Esophagus muscularis mucosa (tissue), 4 donors: ENCODE measurements at regions not wholly inside any gene's neighbourhood (a gene's known extent, or its start where the extent isn't known, plus 50 kb on each side); places are given as distances from the start of the nearest gene placed in this dataset.

Experiments
- DNase-seq: peaks from one replicate; pipeline ENCODE4 v3.0.0-alpha.2; 2017; ENCODE audit errors: extremely low spot score
- H3K27ac ChIP-seq, 4 donors: fragments of 200-600 bp; sonication (generic); replicated peaks in 1 of 4; 1 replicate in 3 of 4; 2 replicates in 1 of 4; pipeline ENCODE4 v1.5.1; 2016 to 2019; ENCODE audit warnings: mild to moderate bottlenecking in 1 of 4
- H3K27me3 ChIP-seq, 4 donors: fragments of 200-600 bp; sonication (generic); one replicate each; pipeline versions ENCODE4 v1.5.1 to v1.6.0; 2016 to 2019
- H3K36me3 ChIP-seq, 4 donors: fragments of 200-600 bp; sonication (generic); one replicate each; pipeline ENCODE4 v1.5.1; 2016 to 2019
- H3K4me1 ChIP-seq, 4 donors: fragments of 200-600 bp; sonication (generic); one replicate each; pipeline ENCODE4 v1.5.1; 2016 to 2019
- H3K4me3 ChIP-seq, 4 donors: fragments of 200-600 bp; sonication (generic); 1 replicate in 2 of 4; 2 replicates in 2 of 4; pipeline ENCODE4 v1.5.1; 2016 to 2019; ENCODE audit warnings: mild to moderate bottlenecking in 4 of 4, moderate library complexity in 1 of 4
- H3K9me3 ChIP-seq, 4 donors: fragments of 200-600 bp; sonication (generic); 1 replicate in 3 of 4; 2 replicates in 1 of 4; pipeline ENCODE4 v1.5.1; 2016 to 2019
- CTCF ChIP-seq, 3 experiments: fragments of 200-600 bp in 2 of 3; fragments of 450-650 bp in 1 of 3; sonication (generic) in 2 of 3; IDR thresholded peaks; one replicate each; pipeline ENCODE4 v1.5.1; 2017 to 2019; ENCODE audit warnings: antibody characterized with exemption in 3 of 3, mild to moderate bottlenecking in 2 of 3, moderate library complexity in 1 of 3
- EP300 ChIP-seq: sonication (generic); formaldehyde crosslinking; IDR thresholded peaks from one replicate; pipeline ENCODE4 v1.6.1; 2017; ENCODE audit warnings: antibody characterized with exemption
- POLR2A ChIP-seq: fragments of 450-650 bp; IDR thresholded peaks from one replicate; pipeline ENCODE4 v1.6.1; 2017; ENCODE audit warnings: antibody characterized with exemption, moderate library complexity, mild to moderate bottlenecking, low read depth
- POLR2AphosphoS5 ChIP-seq, 2 donors: sonication (generic); formaldehyde crosslinking; IDR thresholded peaks; one replicate each; pipeline ENCODE4 v1.6.1; 2017; ENCODE audit warnings: antibody characterized with exemption in 2 of 2
- WGBS: methylation state at CpG from one replicate; pipeline ENCODE4 v1.1.5; 2018; 5-methylcytosine and 5-hydroxymethylcytosine counted together
- intact Hi-C: fragments of 100-400 bp; cut with DNase I; formaldehyde crosslinking; loops from one replicate; pipeline ENCODE4 v1.15.1; 2023

DNA sequence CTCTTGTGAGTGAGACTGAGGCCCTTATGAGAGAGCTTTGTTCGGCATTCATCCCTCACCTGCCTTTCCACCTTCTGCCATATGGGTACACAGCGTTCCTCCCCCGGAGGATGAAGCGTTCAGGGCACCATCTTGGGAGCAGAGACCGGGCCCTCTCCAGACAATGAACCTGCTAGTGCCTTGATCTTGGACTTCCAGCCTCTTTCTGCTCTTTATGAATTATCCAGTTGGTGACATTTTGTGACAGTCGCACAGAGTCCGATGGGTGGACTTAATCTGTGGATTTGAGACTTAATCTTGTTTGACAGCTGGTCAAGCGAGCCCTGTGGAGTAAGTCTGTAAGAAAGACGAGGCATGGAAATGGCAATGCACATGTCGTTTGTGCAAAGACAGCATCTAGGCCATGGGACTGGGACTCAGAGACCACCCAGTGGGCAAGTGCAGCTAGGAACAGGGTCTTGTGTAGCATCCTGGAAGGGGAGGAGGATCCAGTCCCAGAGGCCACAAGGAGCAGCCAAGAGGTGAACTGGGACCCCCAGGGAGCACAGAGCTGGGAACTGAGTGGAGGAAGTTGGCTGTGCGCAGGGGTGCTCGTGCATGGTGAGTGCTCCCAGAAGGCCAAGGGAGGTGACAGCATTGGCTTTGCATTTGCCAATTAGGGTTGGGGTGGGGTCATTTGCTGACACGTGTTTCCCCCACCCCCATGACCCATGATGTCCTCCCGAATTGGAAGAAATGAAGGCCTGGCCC, 69.5 kb upstream of the HDAC4 start:
- Histone ChIP-seq H3K36me3 (no peaks in the 10 kb centered on the region), H3K4me3 (no peak overlapping the region), H3K9me3 (no peaks in the 10 kb centered on the region), H3K27ac (no peak overlapping the region), H3K27me3 (no peaks in the 10 kb centered on the region), H3K4me1 (peaks cover 0 to 11% (median 8%) of the 10 kb centered on the region in 4 donors)
- TF ChIP-seq CTCF (IDR thresholded peaks at IDR 0.05) (no peak), EP300 (no peak)
- 93% methylated on average over 14 of the region's 14 CpGs for WGBS
- no peak for DNase-seq
- intact Hi-C loops: no loop called here

DNA sequence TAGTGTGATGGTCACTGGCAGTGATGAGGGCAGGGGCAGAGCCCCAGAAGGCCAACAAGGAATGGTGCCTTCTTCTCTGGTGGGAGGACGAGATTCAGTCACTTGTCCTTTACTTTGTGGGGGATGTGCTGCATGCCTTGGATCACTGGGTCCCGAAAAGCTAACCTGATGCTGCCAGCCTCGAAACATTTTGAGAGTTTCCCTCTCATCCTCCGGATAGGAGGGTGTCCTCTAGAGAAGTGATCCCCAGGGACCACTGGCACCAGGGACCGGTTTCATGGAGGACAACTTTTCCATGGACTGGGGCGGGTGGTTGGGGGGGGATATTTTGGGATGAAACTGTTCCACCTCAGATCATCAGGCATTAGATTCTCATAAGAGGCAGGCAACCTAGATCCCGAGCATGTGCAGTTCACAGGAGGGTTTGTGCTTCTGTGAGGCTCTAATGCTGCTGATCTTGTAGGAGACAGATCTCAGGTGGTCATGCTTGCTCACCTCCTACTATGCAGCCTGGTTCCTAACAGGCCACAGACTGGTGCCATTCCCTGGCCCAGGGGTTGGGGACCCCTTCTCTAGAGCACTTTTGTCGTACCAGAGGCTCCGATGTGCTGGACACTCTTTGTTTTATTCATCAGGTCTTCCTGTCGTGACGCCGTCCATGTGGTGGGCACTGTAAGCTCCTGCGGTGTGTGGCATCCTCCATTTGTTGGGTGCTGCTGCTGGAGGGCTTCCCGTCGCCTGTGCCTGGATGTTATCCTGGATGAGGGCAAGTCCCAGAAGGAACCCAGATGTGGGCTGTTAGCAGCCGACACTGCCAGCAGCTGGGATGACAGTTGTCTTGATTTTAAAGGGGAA, 68.5 kb upstream of the HDAC4 start:
- intact Hi-C loops: no loop called here
- no peak for DNase-seq
- TF ChIP-seq POLR2AphosphoS5 (IDR thresholded peaks at IDR 0.05) (no peak), CTCF (IDR thresholded peaks at IDR 0.05) (no peak), POLR2A (no peak), EP300 (no peak)
- Histone ChIP-seq H3K27me3 (no peaks in the 10 kb centered on the region), H3K4me1 (peaks cover 0 to 21% (median 18%) of the 10 kb centered on the region in 4 donors), H3K27ac (no peak overlapping the region), H3K4me3 (no peak overlapping the region), H3K36me3 (no peaks in the 10 kb centered on the region), H3K9me3 (no peaks in the 10 kb centered on the region)
- 95% methylated on average over 14 of the region's 16 CpGs for WGBS

DNA sequence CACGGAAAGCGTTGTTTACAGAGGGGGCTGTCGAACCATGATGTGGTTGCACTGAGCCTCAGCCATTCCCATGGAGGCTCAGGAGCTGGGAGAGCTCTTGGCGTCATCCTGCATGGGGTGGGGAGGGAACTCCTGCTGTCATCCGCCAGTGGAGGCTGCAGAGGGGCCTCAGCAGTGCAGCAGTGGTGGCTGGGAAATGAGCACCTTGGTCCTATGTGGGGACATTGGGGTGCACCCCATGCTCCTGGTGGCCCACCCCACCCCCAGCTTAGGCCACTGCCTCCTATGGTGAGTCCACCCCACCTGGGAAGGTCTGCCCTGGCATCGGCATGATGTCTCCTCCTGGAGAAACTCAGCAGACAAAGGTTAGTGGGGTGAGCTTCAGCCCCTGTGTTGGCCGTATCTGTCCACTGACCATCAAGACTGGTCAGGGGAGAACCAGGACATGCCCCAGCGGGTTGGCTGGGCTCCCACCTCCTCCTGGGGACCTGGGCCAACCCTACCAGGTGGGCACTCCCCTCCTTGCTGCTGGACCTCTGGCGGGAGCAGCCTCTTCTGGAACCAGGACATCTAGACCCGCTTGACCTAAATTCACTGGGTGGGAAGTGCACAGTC, 67.8 kb upstream of the HDAC4 start:
- no peak for DNase-seq
- intact Hi-C loops: no loop called here
- WGBS: 87% methylated on average over 7 of the region's 10 CpGs

GRCh38 chr2:239467956-239468490, 67.2 kb upstream of the HDAC4 start:
- intact Hi-C loops: no loop called here

More for the DNA sequence above, 67.8 kb upstream of the HDAC4 start:
- Histone ChIP-seq H3K27ac (no peak overlapping the region), H3K36me3 (no peaks in the 10 kb centered on the region), H3K4me1 (peaks cover 5 to 28% (median 25%) of the 10 kb centered on the region in 4 donors), H3K27me3 (no peaks in the 10 kb centered on the region), H3K4me3 (no peak overlapping the region), H3K9me3 (no peaks in the 10 kb centered on the region)
- TF ChIP-seq CTCF (IDR thresholded peaks at IDR 0.05) (no peak), EP300 (no peak)

More at GRCh38 chr2:239467956-239468490, 67.2 kb upstream of the HDAC4 start:
- 94% methylated on average over 12 of the region's 12 CpGs for WGBS
- H3K27ac ChIP-seq: no peak overlapping the region
- DNase-seq: no peak
- no peaks in the 10 kb centered on the region for H3K27me3 ChIP-seq
- H3K9me3 ChIP-seq: no peaks in the 10 kb centered on the region
- no peaks in the 10 kb centered on the region for H3K36me3 ChIP-seq
- no peak overlapping the region for H3K4me3 ChIP-seq
- TF ChIP-seq EP300 (no peak), POLR2AphosphoS5 (IDR thresholded peaks at IDR 0.05) (no peak), POLR2A (no peak), CTCF (IDR thresholded peaks at IDR 0.05) (no peak)
- H3K4me1 ChIP-seq: peaks cover 11 to 34% (median 31%) of the 10 kb centered on the region in 4 donors
